ENCODE measurements at regions not wholly inside any gene's neighbourhood (a gene's known extent, or its start where the extent isn't known, plus 50 kb on each side); places are given as distances from the start of the nearest gene placed in this dataset.

GRCh38 chr15:62298811-62299210 is 133.7 kb upstream of the C2CD4B start:
- H3K4me1 Mint-ChIP-seq (ENCODE audit: unreplicated experiment), result no peaks in the 10 kb centered on the region
- H3K4me3 Mint-ChIP-seq (ENCODE audit: unreplicated experiment), result no peak overlapping the region
- DNase-seq (ENCODE audit: extremely low spot score, unreplicated experiment), result no peak
- peaks cover 52% of the 10 kb centered on the region for H3K27me3 Mint-ChIP-seq (ENCODE audit: unreplicated experiment)
- no peaks in the 10 kb centered on the region for H3K36me3 Mint-ChIP-seq (ENCODE audit: unreplicated experiment)
- no peak for TF ChIP-seq CTCF (IDR thresholded peaks at IDR 0.05)
- no peak overlapping the region for H3K27ac Mint-ChIP-seq (ENCODE audit: unreplicated experiment)
- peaks cover 4% of the 10 kb centered on the region for H3K9me3 Mint-ChIP-seq (ENCODE audit: unreplicated experiment)

GRCh38 chr15:62299541-62299940 is 134.5 kb upstream of the C2CD4B start:
- Mint-ChIP-seq H3K27ac (ENCODE audit: unreplicated experiment) (no peak overlapping the region), H3K36me3 (ENCODE audit: unreplicated experiment) (no peaks in the 10 kb centered on the region), H3K4me1 (ENCODE audit: unreplicated experiment) (no peaks in the 10 kb centered on the region), H3K9me3 (ENCODE audit: unreplicated experiment) (peaks cover 2% of the 10 kb centered on the region), H3K4me3 (ENCODE audit: unreplicated experiment) (no peak overlapping the region), H3K27me3 (ENCODE audit: unreplicated experiment) (peaks cover 54% of the 10 kb centered on the region)
- TF ChIP-seq CTCF (IDR thresholded peaks at IDR 0.05), result no peak
- DNase-seq (ENCODE audit: extremely low spot score, unreplicated experiment), result no peak

GRCh38 chr15:62301993-62302675 is 137.0 kb upstream of the C2CD4B start:
- DNase-seq (ENCODE audit: extremely low spot score, unreplicated experiment), result no peak
- no peaks in the 10 kb centered on the region for H3K9me3 Mint-ChIP-seq (ENCODE audit: unreplicated experiment)
- H3K4me1 Mint-ChIP-seq (ENCODE audit: unreplicated experiment), result peaks cover 2% of the 10 kb centered on the region
- no peak overlapping the region for H3K4me3 Mint-ChIP-seq (ENCODE audit: unreplicated experiment)
- H3K27me3 Mint-ChIP-seq (ENCODE audit: unreplicated experiment), result peaks cover 45% of the 10 kb centered on the region
- no peaks in the 10 kb centered on the region for H3K36me3 Mint-ChIP-seq (ENCODE audit: unreplicated experiment)
- no peak overlapping the region for H3K27ac Mint-ChIP-seq (ENCODE audit: unreplicated experiment)
- no peak for TF ChIP-seq CTCF (IDR thresholded peaks at IDR 0.05)

GRCh38 chr15:62306851-62307504 is 141.9 kb upstream of the C2CD4B start:
- H3K27ac Mint-ChIP-seq (ENCODE audit: unreplicated experiment), result no peak overlapping the region
- peaks cover 16% of the 10 kb centered on the region for H3K9me3 Mint-ChIP-seq (ENCODE audit: unreplicated experiment)
- no peak overlapping the region for H3K4me3 Mint-ChIP-seq (ENCODE audit: unreplicated experiment)
- H3K36me3 Mint-ChIP-seq (ENCODE audit: unreplicated experiment), result peaks cover 4% of the 10 kb centered on the region
- peaks cover 50% of the 10 kb centered on the region for H3K27me3 Mint-ChIP-seq (ENCODE audit: unreplicated experiment)
- peak; percentile 84 for TF ChIP-seq CTCF (IDR thresholded peaks at IDR 0.05)
- peaks cover 6% of the 10 kb centered on the region for H3K4me1 Mint-ChIP-seq (ENCODE audit: unreplicated experiment)
- DNase-seq (ENCODE audit: extremely low spot score, unreplicated experiment), result no peak

DNA sequence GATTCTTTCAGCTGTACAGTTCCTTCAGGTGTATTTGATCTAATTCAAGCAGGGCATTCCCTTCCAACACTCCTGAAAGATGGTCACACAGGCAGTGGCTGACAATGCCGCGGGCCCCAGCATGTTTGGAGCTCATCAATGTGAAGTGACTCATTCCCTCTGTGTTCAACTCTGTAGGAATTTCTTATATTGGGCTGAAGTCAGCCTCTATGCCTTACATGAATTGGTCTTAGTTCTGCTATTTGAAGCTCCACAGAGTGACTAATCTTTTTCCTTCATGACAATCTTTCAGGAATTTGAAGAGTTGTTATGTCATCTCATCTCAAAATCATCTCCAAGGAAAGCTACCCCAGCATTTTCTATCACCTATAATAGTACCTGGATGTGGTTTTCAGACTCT is 142.5 kb upstream of the C2CD4B start:
- no peak overlapping the region for H3K4me3 Mint-ChIP-seq (ENCODE audit: unreplicated experiment)
- no peak for DNase-seq (ENCODE audit: extremely low spot score, unreplicated experiment)
- peaks cover 6% of the 10 kb centered on the region for H3K4me1 Mint-ChIP-seq (ENCODE audit: unreplicated experiment)
- no peak for TF ChIP-seq CTCF (IDR thresholded peaks at IDR 0.05)
- no peak overlapping the region for H3K27ac Mint-ChIP-seq (ENCODE audit: unreplicated experiment)
- peaks cover 50% of the 10 kb centered on the region for H3K27me3 Mint-ChIP-seq (ENCODE audit: unreplicated experiment)
- H3K9me3 Mint-ChIP-seq (ENCODE audit: unreplicated experiment), result peaks cover 22% of the 10 kb centered on the region
- peaks cover 6% of the 10 kb centered on the region for H3K36me3 Mint-ChIP-seq (ENCODE audit: unreplicated experiment)

All from osteocyte (in vitro differentiated cells).